H9 (cell line): ENCODE measurements at regions not wholly inside any gene's neighbourhood (a gene's known extent, or its start where the extent isn't known, plus 50 kb on each side); places are given as distances from the start of the nearest gene placed in this dataset.

Experiments used
- DNase-seq: peaks from one replicate; pipeline ENCODE4 v3.0.0-alpha.2; 2017
- H2AFZ ChIP-seq: one replicate; pipeline ENCODE4 v1.6.1; 2013; ENCODE audit warnings: mild to moderate bottlenecking, low read length, control low read depth, moderate library complexity
- H2AK5ac ChIP-seq: 2 replicates; pipeline ENCODE4 v1.6.1; 2013; ENCODE audit warnings: low read length, control low read depth, mixed read lengths; ENCODE audit not compliant: insufficient read length
- H2BK120ac ChIP-seq: one replicate; pipeline ENCODE4 v1.6.1; 2013; ENCODE audit warnings: low read depth, mild to moderate bottlenecking, low read length, control low read depth, inconsistent platforms; ENCODE audit not compliant: poor library complexity, severe bottlenecking
- H2BK12ac ChIP-seq: 2 replicates; pipeline ENCODE4 v1.6.1; 2013; ENCODE audit warnings: low read length, control low read depth, mixed read lengths, low read depth; ENCODE audit not compliant: insufficient read length
- H2BK15ac ChIP-seq: 2 replicates; pipeline ENCODE4 v1.6.1; 2013; ENCODE audit warnings: low read depth, low read length, control low read depth
- H2BK20ac ChIP-seq: one replicate; pipeline ENCODE4 v1.6.1; 2013; ENCODE audit warnings: low read depth, mild to moderate bottlenecking, low read length, control low read depth, inconsistent platforms; ENCODE audit not compliant: poor library complexity, severe bottlenecking
- H2BK5ac ChIP-seq: 2 replicates; pipeline ENCODE4 v1.6.1; 2013; ENCODE audit warnings: low read length, control low read depth, mixed read lengths; ENCODE audit not compliant: insufficient read length
- H3K14ac ChIP-seq: 2 replicates; pipeline ENCODE4 v1.6.1; 2013; ENCODE audit warnings: low read length, control low read depth; ENCODE audit not compliant: insufficient read depth
- H3K18ac ChIP-seq: 2 replicates; pipeline ENCODE4 v1.6.1; 2013; ENCODE audit warnings: low read depth, mild to moderate bottlenecking, mixed read lengths, low read length, control low read depth; ENCODE audit not compliant: insufficient read length
- H3K23ac ChIP-seq: 2 replicates; pipeline ENCODE4 v1.6.1; 2013; ENCODE audit warnings: low read length, control low read depth, mixed read lengths, low read depth; ENCODE audit not compliant: insufficient read length
- H3K23me2 ChIP-seq: 2 replicates; pipeline ENCODE4 v1.6.1; 2013; ENCODE audit warnings: low read depth, mild to moderate bottlenecking, mixed read lengths, low read length, control low read depth; ENCODE audit not compliant: insufficient read length, poor library complexity, severe bottlenecking
- H3K27ac ChIP-seq: 2 replicates; pipeline ENCODE4 v1.5.1; 2013; ENCODE audit warnings: low read length, control low read depth, mixed read lengths, low read depth; ENCODE audit not compliant: insufficient read length
- H3K27me3 ChIP-seq: 2 replicates; pipeline ENCODE4 v1.6.1; 2013; ENCODE audit warnings: low read length, control low read depth, inconsistent platforms; ENCODE audit not compliant: insufficient read depth
- H3K4ac ChIP-seq: 2 replicates; pipeline ENCODE4 v1.6.1; 2013; ENCODE audit warnings: low read depth, mild to moderate bottlenecking, control low read depth, inconsistent platforms, low read length, moderate library complexity
- H3K4me1 ChIP-seq: 2 replicates; pipeline ENCODE4 v1.6.1; 2013; ENCODE audit warnings: low read length, control low read depth, inconsistent platforms; ENCODE audit not compliant: insufficient read depth
- H3K4me2 ChIP-seq: 2 replicates; pipeline ENCODE4 v1.6.1; 2013; ENCODE audit warnings: low read length, control low read depth, mixed read lengths; ENCODE audit not compliant: insufficient read length, insufficient read depth
- H3K56ac ChIP-seq: 2 replicates; pipeline ENCODE4 v1.6.1; 2013; ENCODE audit warnings: low read depth, mild to moderate bottlenecking, mixed read lengths, low read length, control low read depth; ENCODE audit not compliant: insufficient read length
- H3K79me1 ChIP-seq: 2 replicates; pipeline ENCODE4 v1.6.1; 2013; ENCODE audit warnings: low read depth, mild to moderate bottlenecking, moderate library complexity, low read length, control low read depth, inconsistent platforms; ENCODE audit not compliant: insufficient read depth, poor library complexity, severe bottlenecking
- H3K79me2 ChIP-seq: 2 replicates; pipeline ENCODE4 v1.6.1; 2013; ENCODE audit warnings: low read length, control low read depth, inconsistent platforms; ENCODE audit not compliant: insufficient read depth
- H3K9ac ChIP-seq: 2 replicates; pipeline ENCODE4 v1.6.1; 2013; ENCODE audit warnings: low read length, control low read depth, mixed read lengths; ENCODE audit not compliant: insufficient read length; ENCODE audit errors: extremely low read depth
- H3K9me3 ChIP-seq: one replicate; pipeline ENCODE4 v1.6.1; 2013; ENCODE audit warnings: low read depth, low read length, inconsistent platforms; ENCODE audit not compliant: control insufficient read depth
- H3T11ph ChIP-seq: one replicate; pipeline ENCODE4 v1.6.1; 2013; ENCODE audit warnings: mild to moderate bottlenecking, low read length, control low read depth, inconsistent platforms
- H4K20me1 ChIP-seq: one replicate; pipeline ENCODE4 v1.6.1; 2013; ENCODE audit not compliant: control insufficient read depth, insufficient read length, insufficient read depth
- H4K5ac ChIP-seq: 2 replicates; pipeline ENCODE4 v1.6.1; 2013; ENCODE audit warnings: low read depth, mild to moderate bottlenecking, mixed read lengths, low read length, control low read depth; ENCODE audit not compliant: insufficient read length
- H4K8ac ChIP-seq: replicated peaks from 2 replicates; pipeline ENCODE4 v1.6.1; 2013; ENCODE audit warnings: low read length, control low read depth, mixed read lengths, low read depth; ENCODE audit not compliant: insufficient read length
- H4K91ac ChIP-seq: 2 replicates; pipeline ENCODE4 v1.6.1; 2013; ENCODE audit warnings: low read depth, mild to moderate bottlenecking, moderate library complexity, mixed read lengths, low read length, control low read depth; ENCODE audit not compliant: insufficient read length
- H3K27ac Mint-ChIP-seq, 3 experiments: 2 replicates in 2 of 3; 3 replicates in 1 of 3; pipeline ENCODE4 v1.8.0; 2020 to 2021; ENCODE audit warnings: mixed read lengths in 3 of 3, mild to moderate bottlenecking in 1 of 3, moderate library complexity in 1 of 3
- H3K27me3 Mint-ChIP-seq: 2 replicates; pipeline ENCODE4 v1.8.0; 2021; ENCODE audit warnings: low read depth, mild to moderate bottlenecking, moderate library complexity, mixed read lengths
- H3K36me3 Mint-ChIP-seq, 3 experiments: 2 replicates in 2 of 3; 3 replicates in 1 of 3; pipeline ENCODE4 v1.8.0; 2020 to 2021; ENCODE audit warnings: low read depth in 3 of 3, mixed read lengths in 3 of 3; ENCODE audit not compliant: insufficient read depth in 1 of 3
- H3K4me1 Mint-ChIP-seq, 2 experiments: 2 replicates each; pipeline ENCODE4 v1.8.0; 2020; ENCODE audit warnings: mixed read lengths in 2 of 2
- H3K4me3 Mint-ChIP-seq, 2 experiments: 2 replicates in 1 of 2; 3 replicates in 1 of 2; pipeline ENCODE4 v1.8.0; 2020 to 2021; ENCODE audit warnings: mild to moderate bottlenecking in 2 of 2, mixed read lengths in 2 of 2, moderate library complexity in 1 of 2
- H3K9me3 Mint-ChIP-seq, 2 experiments: 2 replicates in 1 of 2; 3 replicates in 1 of 2; pipeline ENCODE4 v1.8.0; 2020; ENCODE audit warnings: mild to moderate bottlenecking in 2 of 2, mixed read lengths in 2 of 2, moderate library complexity in 1 of 2
- whole genome bisulfite sequencing: extraction: QIAGEN DNeasy Blood & Tissue Kit; methylation state at CpG from one replicate; pipeline ENCODE4 v1.1.7; 2013; ENCODE audit warnings: missing lambda C conversion rate, low lambda C conversion rate, mixed read lengths; ENCODE audit not compliant: insufficient read length; ENCODE audit errors: extremely low coverage; 5-methylcytosine and 5-hydroxymethylcytosine counted together
- TF ChIP-seq, protein P1 (sequence below): fragments of 200-600 bp; sonication (generic); conservative IDR thresholded peaks from 3 replicates; pipeline ENCODE4 v1.8.0; 2021; ENCODE audit warnings: antibody characterized with exemption, mild to moderate bottlenecking

DNA sequence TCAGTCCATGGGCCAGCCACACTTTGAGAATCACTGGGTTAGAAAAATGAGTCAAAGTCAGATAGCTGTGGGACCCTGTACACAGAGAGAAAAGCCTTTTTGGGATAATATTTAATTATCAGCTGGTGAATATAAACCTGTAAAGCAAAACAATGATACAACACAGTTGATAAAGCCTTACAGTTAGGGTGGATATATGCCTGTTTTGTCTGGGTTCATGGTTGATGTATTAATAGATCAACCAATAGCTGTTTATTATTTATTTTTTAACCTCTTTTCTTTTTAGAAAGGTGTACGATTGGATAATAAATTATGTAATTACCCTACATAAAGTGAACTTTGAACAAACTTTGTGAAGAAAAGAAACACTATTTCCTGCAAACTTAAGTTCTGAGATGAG lies 145.6 kb downstream of the TDRD15 start:
- no peak overlapping the region for H2BK15ac ChIP-seq
- H3K27me3 ChIP-seq = no peaks in the 10 kb centered on the region
- no peak overlapping the region for H3K9ac ChIP-seq
- H4K20me1 ChIP-seq = no peaks in the 10 kb centered on the region
- H3K9me3 ChIP-seq = no peaks in the 10 kb centered on the region
- no peak overlapping the region for H2AK5ac ChIP-seq
- H3K23ac ChIP-seq = no peak overlapping the region
- no peak overlapping the region for H3K56ac ChIP-seq
- TF ChIP-seq, protein P1, sequence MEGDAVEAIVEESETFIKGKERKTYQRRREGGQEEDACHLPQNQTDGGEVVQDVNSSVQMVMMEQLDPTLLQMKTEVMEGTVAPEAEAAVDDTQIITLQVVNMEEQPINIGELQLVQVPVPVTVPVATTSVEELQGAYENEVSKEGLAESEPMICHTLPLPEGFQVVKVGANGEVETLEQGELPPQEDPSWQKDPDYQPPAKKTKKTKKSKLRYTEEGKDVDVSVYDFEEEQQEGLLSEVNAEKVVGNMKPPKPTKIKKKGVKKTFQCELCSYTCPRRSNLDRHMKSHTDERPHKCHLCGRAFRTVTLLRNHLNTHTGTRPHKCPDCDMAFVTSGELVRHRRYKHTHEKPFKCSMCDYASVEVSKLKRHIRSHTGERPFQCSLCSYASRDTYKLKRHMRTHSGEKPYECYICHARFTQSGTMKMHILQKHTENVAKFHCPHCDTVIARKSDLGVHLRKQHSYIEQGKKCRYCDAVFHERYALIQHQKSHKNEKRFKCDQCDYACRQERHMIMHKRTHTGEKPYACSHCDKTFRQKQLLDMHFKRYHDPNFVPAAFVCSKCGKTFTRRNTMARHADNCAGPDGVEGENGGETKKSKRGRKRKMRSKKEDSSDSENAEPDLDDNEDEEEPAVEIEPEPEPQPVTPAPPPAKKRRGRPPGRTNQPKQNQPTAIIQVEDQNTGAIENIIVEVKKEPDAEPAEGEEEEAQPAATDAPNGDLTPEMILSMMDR = no peak
- no peak overlapping the region for H3K18ac ChIP-seq
- H3K27ac ChIP-seq = no peak overlapping the region
- Mint-ChIP-seq H3K27me3 (peaks cover 5% of the 10 kb centered on the region; the same call in 1 of the 2 replicates), H3K4me1 (peaks cover 0 to 9% of the 10 kb centered on the region in 2 experiments; a peak in 1 of 4 replicates), H3K36me3 (no peaks in the 10 kb centered on the region), H3K4me3 (no peak overlapping the region), H3K9me3 (no peaks in the 10 kb centered on the region; a peak in 1 of 5 replicates), H3K27ac (no peak overlapping the region)
- H2BK12ac ChIP-seq = no peak overlapping the region
- no peak overlapping the region for H2AFZ ChIP-seq
- H3K4ac ChIP-seq = no peak overlapping the region
- H4K91ac ChIP-seq = no peak overlapping the region
- H2BK20ac ChIP-seq = no peak overlapping the region
- H3K4me1 ChIP-seq = no peaks in the 10 kb centered on the region
- no peak overlapping the region for H4K5ac ChIP-seq
- H4K8ac ChIP-seq = no peak overlapping the region
- no peak overlapping the region for H3K4me2 ChIP-seq
- no peaks in the 10 kb centered on the region for H3K23me2 ChIP-seq
- no peak overlapping the region for H2BK5ac ChIP-seq
- no CpG with 5 or more reads among the region's 1 CpG for WGBS
- H3K79me1 ChIP-seq = no peaks in the 10 kb centered on the region
- H2BK120ac ChIP-seq = no peak overlapping the region
- no peak overlapping the region for H3K14ac ChIP-seq
- no peak overlapping the region for H3T11ph ChIP-seq
- no peaks in the 10 kb centered on the region for H3K79me2 ChIP-seq
- DNase-seq = no peak
